Natural killer cell (primary cell): ENCODE measurements at regions not wholly inside any gene's neighbourhood (a gene's known extent, or its start where the extent isn't known, plus 50 kb on each side); places are given as distances from the start of the nearest gene placed in this dataset.

ENCODE experiments used
- ATAC-seq, 3 donors: fragments of 150-1000 bp in 2 of 3; fragments of 200-7000 bp in 1 of 3; cut with Tn5 transposase; 1 replicate in 1 of 3; 2 replicates in 2 of 3; pipeline ENCODE4 v1.10.0; 2021; ENCODE audit warnings: mild to moderate bottlenecking in 2 of 3, moderate library complexity in 2 of 3
- DNase-seq, 2 donors: peaks; one replicate each; pipeline versions ENCODE4 v3.0.0 to v3.0.0-alpha.2; 2013 to 2021; ENCODE audit warnings: mixed read lengths in 1 of 2
- H3K27ac ChIP-seq: one replicate; pipeline ENCODE4 v1.5.1; 2013; ENCODE audit warnings: mild to moderate bottlenecking, low read length
- H3K27me3 ChIP-seq: one replicate; pipeline ENCODE4 v1.6.1; 2013; ENCODE audit warnings: low read length; ENCODE audit not compliant: control insufficient read depth, insufficient read depth
- H3K36me3 ChIP-seq: one replicate; pipeline ENCODE4 v1.6.1; 2013; ENCODE audit warnings: low read length; ENCODE audit not compliant: control insufficient read depth, insufficient read depth
- H3K4me1 ChIP-seq: one replicate; pipeline ENCODE4 v1.6.1; 2013; ENCODE audit warnings: low read length; ENCODE audit not compliant: control insufficient read depth, insufficient read depth
- H3K4me3 ChIP-seq: one replicate; pipeline ENCODE4 v1.5.1; 2013; ENCODE audit warnings: low read length
- H3K9me3 ChIP-seq: one replicate; pipeline ENCODE4 v1.6.1; 2013; ENCODE audit warnings: low read length; ENCODE audit not compliant: control insufficient read depth, insufficient read depth
- H3K27ac Mint-ChIP-seq, 2 donors: one replicate each; pipeline ENCODE4 v1.8.0; 2022; ENCODE audit warnings: mild to moderate bottlenecking in 2 of 2, mixed read lengths in 2 of 2, moderate library complexity in 1 of 2
- H3K27me3 Mint-ChIP-seq, 2 donors: one replicate each; pipeline ENCODE4 v1.8.0; 2022; ENCODE audit warnings: low read depth in 2 of 2, mixed read lengths in 2 of 2
- H3K36me3 Mint-ChIP-seq: one replicate; pipeline ENCODE4 v1.8.0; 2022; ENCODE audit warnings: mixed read lengths
- H3K4me1 Mint-ChIP-seq, 2 donors: one replicate each; pipeline ENCODE4 v1.8.0; 2022; ENCODE audit warnings: mixed read lengths in 2 of 2
- H3K4me3 Mint-ChIP-seq: one replicate; pipeline ENCODE4 v1.8.0; 2022; ENCODE audit warnings: mild to moderate bottlenecking, moderate library complexity, mixed read lengths
- H3K9me3 Mint-ChIP-seq, 2 donors: one replicate each; pipeline ENCODE4 v1.8.0; 2022; ENCODE audit warnings: mixed read lengths in 2 of 2
- CTCF ChIP-seq: fragments of 200-600 bp; IDR thresholded peaks from one replicate; pipeline ENCODE4 v1.8.0; 2022; ENCODE audit warnings: antibody characterized with exemption
- WGBS: methylation state at CpG from one replicate; pipeline ENCODE4 v1.1.7; 2013; ENCODE audit warnings: missing lambda C conversion rate; ENCODE audit not compliant: insufficient coverage; 5-methylcytosine and 5-hydroxymethylcytosine counted together
- intact Hi-C: fragments of 100-400 bp; cut with micrococcal nuclease; formaldehyde crosslinking; loops from one replicate; pipeline ENCODE4 v1.14.2; 2022

GRCh38 chr4:121519236-121519838 lies 138.5 kb upstream of the QRFPR start:
- H3K4me3 Mint-ChIP-seq: no peak overlapping the region
- no peaks in the 10 kb centered on the region for H3K27me3 Mint-ChIP-seq
- H3K9me3 Mint-ChIP-seq: peaks cover 0 to 7% of the 10 kb centered on the region in 2 donors

GRCh38 chr4:121517241-121517640 lies 136.4 kb upstream of the QRFPR start:
- Mint-ChIP-seq H3K4me3 (no peak overlapping the region), H3K9me3 (peaks cover 0 to 7% of the 10 kb centered on the region in 2 donors), H3K27me3 (no peaks in the 10 kb centered on the region), H3K27ac (no peak overlapping the region), H3K4me1 (no peaks in the 10 kb centered on the region), H3K36me3 (no peaks in the 10 kb centered on the region)
- no peak for DNase-seq
- intact Hi-C loops: no loop called here
- Histone ChIP-seq H3K36me3 (no peaks in the 10 kb centered on the region), H3K9me3 (no peaks in the 10 kb centered on the region), H3K27ac (no peak overlapping the region), H3K4me1 (no peaks in the 10 kb centered on the region), H3K4me3 (no peak overlapping the region), H3K27me3 (no peaks in the 10 kb centered on the region)
- ATAC-seq: no peak
- TF ChIP-seq CTCF: no peak
- 80% methylated on average over 1 of the region's 2 CpGs for WGBS

More at GRCh38 chr4:121519236-121519838, 138.5 kb upstream of the QRFPR start:
- DNase-seq (no peak), ATAC-seq (no peak)
- Histone ChIP-seq H3K36me3 (no peaks in the 10 kb centered on the region), H3K4me1 (no peaks in the 10 kb centered on the region), H3K27me3 (no peaks in the 10 kb centered on the region), H3K4me3 (no peak overlapping the region), H3K27ac (no peak overlapping the region), H3K9me3 (no peaks in the 10 kb centered on the region)
- intact Hi-C loops: no loop called here
- 72% methylated on average over 6 of the region's 6 CpGs for WGBS
- no peaks in the 10 kb centered on the region for H3K36me3 Mint-ChIP-seq
- no peak overlapping the region for H3K27ac Mint-ChIP-seq
- TF ChIP-seq CTCF: no peak
- H3K4me1 Mint-ChIP-seq: no peaks in the 10 kb centered on the region

GRCh38 chr4:121514443-121514842 lies 133.6 kb upstream of the QRFPR start:
- intact Hi-C loops: no loop called here
- DNase-seq (no peak), ATAC-seq (no peak)
- no peaks in the 10 kb centered on the region for H3K36me3 Mint-ChIP-seq
- WGBS: 76% methylated on average over 8 of the region's 10 CpGs
- no peak overlapping the region for H3K27ac ChIP-seq
- no peak overlapping the region for H3K4me3 Mint-ChIP-seq
- H3K9me3 ChIP-seq: no peaks in the 10 kb centered on the region
- H3K4me1 ChIP-seq: no peaks in the 10 kb centered on the region
- no peaks in the 10 kb centered on the region for H3K4me1 Mint-ChIP-seq
- peaks cover 2% of the 10 kb centered on the region for H3K27me3 ChIP-seq
- H3K9me3 Mint-ChIP-seq: peaks cover 2 to 4% of the 10 kb centered on the region in 2 donors
- no peak overlapping the region for H3K4me3 ChIP-seq
- no peak overlapping the region for H3K27ac Mint-ChIP-seq
- H3K36me3 ChIP-seq: no peaks in the 10 kb centered on the region
- H3K27me3 Mint-ChIP-seq: peaks cover 9 to 12% of the 10 kb centered on the region in 2 donors
- no peak for TF ChIP-seq CTCF

GRCh38 chr4:121510341-121510874 lies 129.6 kb upstream of the QRFPR start:
- no peak overlapping the region for H3K4me3 Mint-ChIP-seq
- H3K27ac Mint-ChIP-seq: no peak overlapping the region
- WGBS: 77% methylated on average over 2 of the region's 2 CpGs
- peaks cover 2% of the 10 kb centered on the region for H3K27me3 ChIP-seq
- DNase-seq: no peak
- H3K27me3 Mint-ChIP-seq: peaks cover 9 to 12% of the 10 kb centered on the region in 2 donors
- H3K9me3 Mint-ChIP-seq: peaks cover 0 to 2% of the 10 kb centered on the region in 2 donors
- no peak overlapping the region for H3K27ac ChIP-seq
- H3K9me3 ChIP-seq: no peaks in the 10 kb centered on the region
- H3K36me3 ChIP-seq: no peaks in the 10 kb centered on the region
- H3K4me3 ChIP-seq: no peak overlapping the region
- no peak for ATAC-seq
- H3K4me1 ChIP-seq: no peaks in the 10 kb centered on the region
- no peaks in the 10 kb centered on the region for H3K4me1 Mint-ChIP-seq
- intact Hi-C loops: no loop called here
- no peak for TF ChIP-seq CTCF
- no peaks in the 10 kb centered on the region for H3K36me3 Mint-ChIP-seq
